Gastrocnemius medialis (tissue), 4 donors: ENCODE measurements at regions not wholly inside any gene's neighbourhood (a gene's known extent, or its start where the extent isn't known, plus 50 kb on each side); places are given as distances from the start of the nearest gene placed in this dataset.

Experiments
- ATAC-seq, 2 donors: fragments of 150-250 bp; one replicate each; pipeline ENCODE4 v1.9.1; 2016
- DNase-seq, 2 donors: peaks; one replicate each; pipeline ENCODE4 v3.0.0-alpha.2; 2019
- H3K27ac ChIP-seq, 4 donors: fragments of 200-600 bp; sonication (generic); 1 replicate in 1 of 4; 2 replicates in 3 of 4; pipeline ENCODE4 v1.5.1; 2016 to 2018; ENCODE audit warnings: mild to moderate bottlenecking in 2 of 4, moderate library complexity in 1 of 4
- H3K27me3 ChIP-seq, 3 donors: fragments of 200-600 bp; sonication (generic) in 2 of 3; 1 replicate in 1 of 3; 2 replicates in 2 of 3; pipeline versions ENCODE4 v1.5.1 to v1.6.0; 2016 to 2019; ENCODE audit warnings: mild to moderate bottlenecking in 1 of 3, moderate library complexity in 1 of 3
- H3K36me3 ChIP-seq, 2 donors: fragments of 200-600 bp; sonication (generic) in 1 of 2; one replicate each; pipeline ENCODE4 v1.5.1; 2017 to 2018
- H3K4me1 ChIP-seq, 2 donors: fragments of 200-600 bp; sonication (generic) in 1 of 2; one replicate each; pipeline ENCODE4 v1.5.1; 2016 to 2017; ENCODE audit warnings: mild to moderate bottlenecking in 2 of 2
- H3K4me3 ChIP-seq, 4 donors: fragments of 200-600 bp; sonication (generic) in 3 of 4; 1 replicate in 1 of 4; 2 replicates in 3 of 4; pipeline ENCODE4 v1.5.1; 2016 to 2019; ENCODE audit warnings: mild to moderate bottlenecking in 2 of 4
- H3K9me3 ChIP-seq, 3 donors: fragments of 200-600 bp; sonication (generic) in 2 of 3; 1 replicate in 1 of 3; 2 replicates in 2 of 3; pipeline ENCODE4 v1.5.1; 2016 to 2019
- POLR2A ChIP-seq, 2 donors: fragments of 450-650 bp; IDR thresholded peaks; one replicate each; pipeline ENCODE4 v1.6.1; 2017; ENCODE audit warnings: antibody characterized with exemption in 2 of 2, mild to moderate bottlenecking in 2 of 2, moderate library complexity in 2 of 2
- in situ Hi-C, 4 donors: fragments of 200-750 bp; cut with MboI; loops; one replicate each; pipeline versions ENCODE4 v1.15.0 to v1.8.0; 2017; ENCODE audit warnings: low sequenced_read_pairs in 4 of 4
- intact Hi-C: fragments of 100-400 bp; cut with DNase I; formaldehyde crosslinking; loops from one replicate; pipeline ENCODE4 v1.15.1; 2023; ENCODE audit warnings: low total_unique reads
- TF ChIP-seq, protein P1 (sequence below), 5 experiments: fragments of 450-650 bp in 3 of 5; fragments of 200-600 bp in 2 of 5; sonication (generic) in 2 of 5; IDR thresholded peaks in 4 of 5; conservative IDR thresholded peaks in 1 of 5; 1 replicate in 4 of 5; 2 replicates in 1 of 5; pipeline ENCODE4 v1.5.1; 2016 to 2019; ENCODE audit warnings: antibody characterized with exemption in 5 of 5, mild to moderate bottlenecking in 3 of 5, moderate library complexity in 3 of 5

- TF ChIP-seq POLR2A (IDR thresholded peaks at IDR 0.05), result no peak
- TF ChIP-seq, protein P1, sequence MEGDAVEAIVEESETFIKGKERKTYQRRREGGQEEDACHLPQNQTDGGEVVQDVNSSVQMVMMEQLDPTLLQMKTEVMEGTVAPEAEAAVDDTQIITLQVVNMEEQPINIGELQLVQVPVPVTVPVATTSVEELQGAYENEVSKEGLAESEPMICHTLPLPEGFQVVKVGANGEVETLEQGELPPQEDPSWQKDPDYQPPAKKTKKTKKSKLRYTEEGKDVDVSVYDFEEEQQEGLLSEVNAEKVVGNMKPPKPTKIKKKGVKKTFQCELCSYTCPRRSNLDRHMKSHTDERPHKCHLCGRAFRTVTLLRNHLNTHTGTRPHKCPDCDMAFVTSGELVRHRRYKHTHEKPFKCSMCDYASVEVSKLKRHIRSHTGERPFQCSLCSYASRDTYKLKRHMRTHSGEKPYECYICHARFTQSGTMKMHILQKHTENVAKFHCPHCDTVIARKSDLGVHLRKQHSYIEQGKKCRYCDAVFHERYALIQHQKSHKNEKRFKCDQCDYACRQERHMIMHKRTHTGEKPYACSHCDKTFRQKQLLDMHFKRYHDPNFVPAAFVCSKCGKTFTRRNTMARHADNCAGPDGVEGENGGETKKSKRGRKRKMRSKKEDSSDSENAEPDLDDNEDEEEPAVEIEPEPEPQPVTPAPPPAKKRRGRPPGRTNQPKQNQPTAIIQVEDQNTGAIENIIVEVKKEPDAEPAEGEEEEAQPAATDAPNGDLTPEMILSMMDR (IDR thresholded peaks at IDR 0.05 in 4 of 5, conservative IDR thresholded peaks at IDR 0.05 in 1 of 5), result no peak
- Histone ChIP-seq H3K4me3 (no peak overlapping the region), H3K27ac (no peak overlapping the region), H3K36me3 (no peaks in the 10 kb centered on the region), H3K9me3 (no peaks in the 10 kb centered on the region), H3K27me3 (peaks cover 0 to 4% (median 3%) of the 10 kb centered on the region in 3 donors), H3K4me1 (no peaks in the 10 kb centered on the region)
- intact Hi-C loops, result no loop called here
- ATAC-seq (no peak), DNase-seq (no peak)
- in situ Hi-C loops, result no loop called here
These were observed 58.2 kb downstream of the MYEOV start for GRCh38 chr11:69352166-69352565.

DNA sequence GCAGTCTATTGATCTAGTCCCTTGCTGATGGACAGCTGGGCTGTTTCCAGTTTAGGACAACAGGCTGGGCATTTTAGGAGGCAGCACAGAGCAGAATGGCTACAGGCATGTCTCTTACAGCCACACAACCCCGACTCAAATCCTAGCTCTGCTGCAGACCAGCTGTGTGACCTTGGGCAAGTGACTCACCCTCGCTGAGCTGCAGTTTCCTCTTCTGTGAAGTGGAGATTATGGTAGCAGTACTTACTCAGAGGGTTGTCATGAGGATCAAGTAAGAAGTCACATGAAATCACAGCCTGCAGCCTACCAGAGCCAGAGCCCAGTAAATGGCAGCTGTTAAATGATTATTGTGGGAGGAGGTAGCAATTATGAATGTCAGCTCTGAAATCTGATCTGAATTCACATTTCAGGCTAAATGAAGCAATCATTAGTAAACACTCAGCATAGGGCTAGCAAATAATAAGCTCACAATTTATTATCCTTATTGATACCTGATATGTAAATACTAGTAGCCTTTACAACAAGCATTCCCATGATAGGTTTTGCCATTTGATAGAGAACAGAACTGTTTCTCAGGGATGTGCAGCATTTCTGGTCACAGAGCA, 58.9 kb downstream of the MYEOV start:
- no peak for DNase-seq
- TF ChIP-seq POLR2A (IDR thresholded peaks at IDR 0.05), result no peak
- TF ChIP-seq, protein P1 (IDR thresholded peaks at IDR 0.05 in 4 of 5, conservative IDR thresholded peaks at IDR 0.05 in 1 of 5), result no peak
- Histone ChIP-seq H3K9me3 (no peaks in the 10 kb centered on the region), H3K4me3 (no peak overlapping the region), H3K36me3 (no peaks in the 10 kb centered on the region), H3K27me3 (peaks cover 0 to 4% (median 3%) of the 10 kb centered on the region in 3 donors), H3K27ac (no peak overlapping the region), H3K4me1 (no peaks in the 10 kb centered on the region)
- in situ Hi-C loops, result no loop called here
- ATAC-seq, result no peak
- intact Hi-C loops, result no loop called here

- Histone ChIP-seq H3K9me3 (no peaks in the 10 kb centered on the region), H3K4me3 (no peak overlapping the region), H3K4me1 (no peaks in the 10 kb centered on the region), H3K27me3 (peaks cover 0 to 4% (median 3%) of the 10 kb centered on the region in 3 donors), H3K27ac (no peak overlapping the region), H3K36me3 (no peaks in the 10 kb centered on the region)
- in situ Hi-C loops, result no loop called here
- TF ChIP-seq POLR2A (IDR thresholded peaks at IDR 0.05), result no peak
- ATAC-seq (no peak), DNase-seq (no peak)
- intact Hi-C loops, result no loop called here
These were observed 60.0 kb downstream of the MYEOV start for GRCh38 chr11:69353696-69354544.

DNA sequence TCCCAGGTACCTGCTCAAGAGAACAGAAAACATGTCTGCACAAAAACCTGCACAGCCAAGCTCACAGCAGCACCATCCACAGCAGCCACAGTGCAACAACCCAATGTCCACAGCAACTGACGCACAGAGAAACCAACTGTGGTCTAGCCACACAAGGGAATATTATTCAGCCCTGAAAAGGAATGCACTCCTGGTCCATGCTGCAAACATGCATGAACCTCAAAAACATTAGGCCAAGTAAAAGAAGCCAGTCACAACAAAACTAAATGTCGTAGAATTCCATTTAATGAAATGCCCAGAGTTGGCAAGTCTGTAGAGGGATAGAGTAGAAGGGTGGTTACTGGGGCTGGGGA, 60.6 kb downstream of the MYEOV start:
- Histone ChIP-seq H3K27ac (no peak overlapping the region), H3K4me3 (no peak overlapping the region), H3K36me3 (no peaks in the 10 kb centered on the region), H3K4me1 (no peaks in the 10 kb centered on the region), H3K27me3 (peaks cover 0 to 4% (median 3%) of the 10 kb centered on the region in 3 donors), H3K9me3 (peaks cover 0 to 1% (median 0%) of the 10 kb centered on the region in 3 donors)
- DNase-seq (no peak), ATAC-seq (no peak)
- in situ Hi-C loops, result no loop called here
- intact Hi-C loops, result no loop called here
- TF ChIP-seq, protein P1 (IDR thresholded peaks at IDR 0.05 in 4 of 5, conservative IDR thresholded peaks at IDR 0.05 in 1 of 5), result no peak
- no peak for TF ChIP-seq POLR2A (IDR thresholded peaks at IDR 0.05)

- peaks cover 0 to 4% (median 3%) of the 10 kb centered on the region in 3 donors for H3K27me3 ChIP-seq
- intact Hi-C loops, result no loop called here
These were observed 61.5 kb downstream of the MYEOV start for GRCh38 chr11:69355346-69355940.

More at GRCh38 chr11:69355346-69355940, 61.5 kb downstream of the MYEOV start:
- Histone ChIP-seq H3K36me3 (no peaks in the 10 kb centered on the region), H3K4me3 (no peak overlapping the region), H3K9me3 (peaks cover 0 to 6% (median 0%) of the 10 kb centered on the region in 3 donors), H3K27ac (no peak overlapping the region), H3K4me1 (no peaks in the 10 kb centered on the region)
- TF ChIP-seq, protein P1 (IDR thresholded peaks at IDR 0.05 in 4 of 5, conservative IDR thresholded peaks at IDR 0.05 in 1 of 5), result no peak
- no peak for TF ChIP-seq POLR2A (IDR thresholded peaks at IDR 0.05)
- in situ Hi-C loops, result no loop called here
- DNase-seq, result no peak
- ATAC-seq, result no peak
